ENCODE measurements at regions not wholly inside any gene's neighbourhood (a gene's known extent, or its start where the extent isn't known, plus 50 kb on each side); places are given as distances from the start of the nearest gene placed in this dataset.

DNA sequence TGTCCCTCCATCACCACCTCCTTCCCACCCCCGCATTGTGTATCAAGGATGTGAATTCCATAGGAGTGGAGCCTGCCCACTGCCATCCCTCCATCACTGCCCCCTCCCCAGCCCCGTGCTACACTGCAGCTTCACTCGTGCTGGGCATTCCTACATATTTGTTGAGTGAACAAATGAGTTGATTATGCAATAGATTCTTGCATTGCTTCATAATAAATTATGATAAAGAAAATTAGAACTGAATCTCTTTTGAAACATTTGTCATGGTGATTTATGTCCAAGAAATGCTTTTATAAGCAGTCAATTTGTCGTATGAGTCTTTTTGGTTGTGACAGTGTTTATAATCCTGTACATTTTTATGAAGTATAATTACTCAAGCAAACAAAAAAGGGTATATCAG, 83.2 kb downstream of the IRX1 start:
- Histone ChIP-seq H3K36me3 (ENCODE audit: control insufficient read depth in 3 of 3, insufficient read depth in 2 of 3, low read depth in 1 of 3, low read length in 3 of 3) (no peaks in the 10 kb centered on the region), H3K9me3 (ENCODE audit: control insufficient read depth in 2 of 2, insufficient read depth in 1 of 2, low read depth in 1 of 2, low read length in 1 of 2) (no peaks in the 10 kb centered on the region), H3K4me1 (ENCODE audit: control insufficient read depth in 3 of 3, insufficient read depth in 2 of 3, low read depth in 1 of 3, low read length in 2 of 3) (no peaks in the 10 kb centered on the region), H3K27me3 (ENCODE audit: control insufficient read depth in 3 of 3, insufficient read depth in 3 of 3, low read length in 3 of 3) (no peaks in the 10 kb centered on the region), H3K27ac (ENCODE audit: low read depth in 1 of 3, low read length in 2 of 3) (no peak overlapping the region), H3K4me3 (ENCODE audit: low read depth in 1 of 3, low read length in 3 of 3) (no peak overlapping the region)
- WGBS, 3 donors = 70 to 80% (median 78%) methylated on average over 4 of the region's 4 CpGs
- FAIRE-seq (no peak), DNase-seq (no peak)

DNA sequence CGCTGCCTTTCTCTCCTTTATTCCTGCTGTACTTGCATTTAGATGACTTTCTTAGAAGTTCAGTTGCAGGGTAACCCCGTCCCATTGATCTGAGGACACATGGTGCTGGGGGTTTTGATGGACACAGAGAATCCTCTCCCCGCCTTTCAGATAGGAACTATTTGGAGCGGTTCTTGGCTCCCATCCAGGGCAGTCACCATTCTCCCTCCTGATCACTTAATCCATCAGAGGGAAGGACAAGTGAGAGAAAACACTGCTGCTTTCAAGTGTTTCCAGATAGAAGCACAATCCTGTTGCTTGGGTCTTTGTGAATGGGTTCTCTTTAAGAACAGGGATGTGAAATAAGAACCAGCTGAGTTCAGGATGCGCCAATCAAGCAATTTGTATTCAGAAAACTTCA, 85.2 kb downstream of the IRX1 start:
- Histone ChIP-seq H3K36me3 (ENCODE audit: control insufficient read depth in 3 of 3, insufficient read depth in 2 of 3, low read depth in 1 of 3, low read length in 3 of 3) (no peaks in the 10 kb centered on the region), H3K27me3 (ENCODE audit: control insufficient read depth in 3 of 3, insufficient read depth in 3 of 3, low read length in 3 of 3) (no peaks in the 10 kb centered on the region), H3K27ac (ENCODE audit: low read depth in 1 of 3, low read length in 2 of 3) (no peak overlapping the region), H3K4me1 (ENCODE audit: control insufficient read depth in 3 of 3, insufficient read depth in 2 of 3, low read depth in 1 of 3, low read length in 2 of 3) (no peaks in the 10 kb centered on the region), H3K9me3 (ENCODE audit: control insufficient read depth in 2 of 2, insufficient read depth in 1 of 2, low read depth in 1 of 2, low read length in 1 of 2) (no peaks in the 10 kb centered on the region), H3K4me3 (ENCODE audit: low read depth in 1 of 3, low read length in 3 of 3) (no peak overlapping the region)
- DNase-seq (no peak), FAIRE-seq (no peak)
- WGBS, 3 donors = 78 to 80% (median 80%) methylated on average over 5 of the region's 5 CpGs

DNA sequence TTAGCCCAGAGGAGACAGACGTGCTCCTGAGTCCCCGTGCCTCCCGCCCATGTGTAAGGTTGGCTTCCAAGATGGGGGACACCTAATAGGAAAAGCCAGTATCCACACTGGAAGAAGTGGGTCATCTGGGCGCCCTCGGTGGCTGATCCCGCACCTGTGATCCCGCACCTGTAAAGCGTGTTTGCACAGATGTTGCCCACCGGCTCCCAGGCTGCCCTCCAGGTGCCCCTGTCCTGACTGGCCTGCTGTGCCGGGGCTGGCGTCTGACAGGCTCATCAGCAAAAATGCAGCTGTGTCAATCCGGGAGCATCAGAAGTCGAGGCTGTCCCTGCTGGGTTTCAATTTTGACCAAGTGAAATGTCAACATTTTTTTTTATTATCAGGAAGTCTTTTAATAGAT, 88.5 kb downstream of the IRX1 start:
- Histone ChIP-seq H3K27me3 (ENCODE audit: control insufficient read depth in 3 of 3, insufficient read depth in 3 of 3, low read length in 3 of 3) (no peaks in the 10 kb centered on the region), H3K9me3 (ENCODE audit: control insufficient read depth in 2 of 2, insufficient read depth in 1 of 2, low read depth in 1 of 2, low read length in 1 of 2) (no peaks in the 10 kb centered on the region), H3K4me1 (ENCODE audit: control insufficient read depth in 3 of 3, insufficient read depth in 2 of 3, low read depth in 1 of 3, low read length in 2 of 3) (no peaks in the 10 kb centered on the region), H3K36me3 (ENCODE audit: control insufficient read depth in 3 of 3, insufficient read depth in 2 of 3, low read depth in 1 of 3, low read length in 3 of 3) (no peaks in the 10 kb centered on the region), H3K27ac (ENCODE audit: low read depth in 1 of 3, low read length in 2 of 3) (no peak overlapping the region), H3K4me3 (ENCODE audit: low read depth in 1 of 3, low read length in 3 of 3) (no peak overlapping the region)
- WGBS, 3 donors = 81 to 86% (median 82%) methylated on average over 12 to 13 of the region's 13 CpGs
- FAIRE-seq = no peak
- DNase-seq = no peak

DNA sequence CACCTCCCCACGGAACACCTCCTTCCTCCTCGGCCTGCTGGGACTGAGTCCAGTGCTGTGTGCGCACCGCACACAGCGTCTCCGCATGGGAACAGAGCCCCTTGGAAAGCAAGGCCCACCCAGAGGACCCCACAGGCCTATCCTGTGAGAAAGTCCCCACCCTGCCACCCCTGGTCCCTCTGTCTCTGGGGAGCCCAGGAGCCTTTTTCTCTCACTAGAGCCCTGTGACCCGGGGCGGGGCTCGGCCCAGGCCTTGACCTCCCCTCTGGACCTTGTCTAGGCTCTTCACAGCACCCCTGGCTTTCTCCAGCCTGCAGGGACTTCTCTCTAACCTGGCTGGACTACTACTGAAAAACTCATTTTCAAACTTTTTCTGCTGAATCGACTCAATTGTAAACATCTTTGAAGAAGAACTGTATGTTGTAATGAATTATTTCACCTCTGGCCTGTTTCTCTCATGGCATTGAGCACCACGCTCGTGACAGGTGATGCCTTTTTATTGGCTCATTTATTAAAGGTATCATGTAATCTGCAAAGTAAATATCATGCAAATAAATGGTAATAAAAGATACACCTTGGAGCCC, 89.2 kb downstream of the IRX1 start:
- Histone ChIP-seq H3K4me3 (ENCODE audit: low read depth in 1 of 3, low read length in 3 of 3) (no peak overlapping the region), H3K4me1 (ENCODE audit: control insufficient read depth in 3 of 3, insufficient read depth in 2 of 3, low read depth in 1 of 3, low read length in 2 of 3) (no peaks in the 10 kb centered on the region), H3K9me3 (ENCODE audit: control insufficient read depth in 2 of 2, insufficient read depth in 1 of 2, low read depth in 1 of 2, low read length in 1 of 2) (no peaks in the 10 kb centered on the region), H3K27me3 (ENCODE audit: control insufficient read depth in 3 of 3, insufficient read depth in 3 of 3, low read length in 3 of 3) (no peaks in the 10 kb centered on the region), H3K36me3 (ENCODE audit: control insufficient read depth in 3 of 3, insufficient read depth in 2 of 3, low read depth in 1 of 3, low read length in 3 of 3) (no peaks in the 10 kb centered on the region), H3K27ac (ENCODE audit: low read depth in 1 of 3, low read length in 2 of 3) (no peak overlapping the region)
- no peak for DNase-seq
- no peak for FAIRE-seq
- WGBS, 3 donors = 77 to 85% (median 83%) methylated on average over 12 of the region's 12 CpGs

DNA sequence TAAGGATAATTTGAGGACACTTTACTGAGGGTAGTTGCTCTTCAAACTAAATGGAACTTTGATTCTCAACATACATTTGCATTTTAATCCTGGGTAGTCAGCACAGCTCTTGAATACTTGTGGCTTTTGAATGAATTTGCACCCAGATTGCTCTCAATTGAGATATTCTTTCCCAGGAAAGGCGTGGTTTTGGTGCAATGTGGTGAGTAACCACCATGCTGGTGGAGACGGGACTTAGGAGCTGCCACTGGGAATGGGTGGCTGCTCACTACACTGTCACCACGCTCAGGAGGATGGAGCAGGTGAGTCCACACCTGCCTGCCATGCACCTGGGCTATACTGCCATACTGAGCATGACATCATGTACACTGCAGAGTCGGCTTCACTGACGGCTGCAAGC, 99.2 kb downstream of the IRX1 start:
- FAIRE-seq = no peak
- no peak overlapping the region for H3K4me3 ChIP-seq (ENCODE audit: low read depth in 1 of 3, low read length in 3 of 3)
- 66 to 86% (median 69%) methylated on average over 5 of the region's 5 CpGs for WGBS, 3 donors
- H3K9me3 ChIP-seq (ENCODE audit: control insufficient read depth in 2 of 2, insufficient read depth in 1 of 2, low read depth in 1 of 2, low read length in 1 of 2) = no peaks in the 10 kb centered on the region
- H3K27me3 ChIP-seq (ENCODE audit: control insufficient read depth in 3 of 3, insufficient read depth in 3 of 3, low read length in 3 of 3) = no peaks in the 10 kb centered on the region
- no peaks in the 10 kb centered on the region for H3K4me1 ChIP-seq (ENCODE audit: control insufficient read depth in 3 of 3, insufficient read depth in 2 of 3, low read depth in 1 of 3, low read length in 2 of 3)
- H3K36me3 ChIP-seq (ENCODE audit: control insufficient read depth in 3 of 3, insufficient read depth in 2 of 3, low read depth in 1 of 3, low read length in 3 of 3) = no peaks in the 10 kb centered on the region
- no peak for DNase-seq
- H3K27ac ChIP-seq (ENCODE audit: low read depth in 1 of 3, low read length in 2 of 3) = no peak overlapping the region

DNA sequence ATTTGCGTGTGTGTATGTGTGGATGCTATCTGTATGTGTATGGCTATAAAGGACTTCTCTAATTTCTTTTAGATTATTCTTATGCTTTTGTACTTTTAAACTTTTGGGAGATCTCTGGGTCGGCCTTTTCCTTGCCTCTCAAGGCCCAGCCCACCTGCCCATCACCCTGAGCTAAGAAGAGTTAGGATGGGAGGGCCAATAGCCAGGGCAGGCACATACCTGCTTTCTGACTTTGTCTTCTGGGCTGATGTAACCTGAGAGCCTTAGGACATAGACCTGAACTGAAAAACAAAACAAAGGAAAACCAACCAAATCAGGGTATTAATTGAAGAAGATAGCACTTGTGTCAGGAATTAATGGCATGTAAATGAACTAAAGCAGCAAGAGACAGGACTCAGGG, 100.2 kb downstream of the IRX1 start:
- Histone ChIP-seq H3K27me3 (ENCODE audit: control insufficient read depth in 3 of 3, insufficient read depth in 3 of 3, low read length in 3 of 3) (no peaks in the 10 kb centered on the region), H3K4me3 (ENCODE audit: low read depth in 1 of 3, low read length in 3 of 3) (no peak overlapping the region), H3K36me3 (ENCODE audit: control insufficient read depth in 3 of 3, insufficient read depth in 2 of 3, low read depth in 1 of 3, low read length in 3 of 3) (no peaks in the 10 kb centered on the region), H3K9me3 (ENCODE audit: control insufficient read depth in 2 of 2, insufficient read depth in 1 of 2, low read depth in 1 of 2, low read length in 1 of 2) (no peaks in the 10 kb centered on the region), H3K4me1 (ENCODE audit: control insufficient read depth in 3 of 3, insufficient read depth in 2 of 3, low read depth in 1 of 3, low read length in 2 of 3) (no peaks in the 10 kb centered on the region), H3K27ac (ENCODE audit: low read depth in 1 of 3, low read length in 2 of 3) (no peak overlapping the region)
- DNase-seq (no peak), FAIRE-seq (no peak)
- WGBS, 3 donors = 71 to 82% (median 79%) methylated on average over 2 of the region's 2 CpGs

DNA sequence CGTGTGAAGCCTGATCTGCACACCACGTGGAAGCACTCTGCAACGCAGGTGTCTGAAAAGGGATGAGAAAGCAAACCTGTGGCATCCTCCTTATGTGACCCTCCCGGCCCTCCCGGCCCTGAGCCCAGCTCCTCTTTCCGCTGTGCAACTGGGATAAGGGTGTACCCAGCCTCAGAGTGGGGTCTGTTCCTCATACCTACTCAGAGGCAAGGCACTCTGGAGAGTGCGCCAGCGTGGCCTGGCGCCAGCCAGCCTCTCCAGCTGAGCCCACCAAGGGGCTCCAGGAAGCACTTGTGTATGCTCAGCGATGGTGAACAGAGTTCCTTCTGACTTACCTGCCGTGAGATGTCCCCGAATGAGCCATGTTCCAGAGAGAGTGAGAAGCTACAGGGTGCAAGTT, 102.8 kb downstream of the IRX1 start:
- H3K36me3 ChIP-seq (ENCODE audit: control insufficient read depth in 3 of 3, insufficient read depth in 2 of 3, low read depth in 1 of 3, low read length in 3 of 3) = no peaks in the 10 kb centered on the region
- H3K4me3 ChIP-seq (ENCODE audit: low read depth in 1 of 3, low read length in 3 of 3) = no peak overlapping the region
- H3K4me1 ChIP-seq (ENCODE audit: control insufficient read depth in 3 of 3, insufficient read depth in 2 of 3, low read depth in 1 of 3, low read length in 2 of 3) = no peaks in the 10 kb centered on the region
- DNase-seq (no peak), FAIRE-seq (no peak)
- WGBS, 3 donors = 81 to 85% (median 83%) methylated on average over 12 of the region's 12 CpGs
- no peak overlapping the region for H3K27ac ChIP-seq (ENCODE audit: low read depth in 1 of 3, low read length in 2 of 3)
- H3K9me3 ChIP-seq (ENCODE audit: control insufficient read depth in 2 of 2, insufficient read depth in 1 of 2, low read depth in 1 of 2, low read length in 1 of 2) = no peaks in the 10 kb centered on the region
- H3K27me3 ChIP-seq (ENCODE audit: control insufficient read depth in 3 of 3, insufficient read depth in 3 of 3, low read length in 3 of 3) = no peaks in the 10 kb centered on the region

DNA sequence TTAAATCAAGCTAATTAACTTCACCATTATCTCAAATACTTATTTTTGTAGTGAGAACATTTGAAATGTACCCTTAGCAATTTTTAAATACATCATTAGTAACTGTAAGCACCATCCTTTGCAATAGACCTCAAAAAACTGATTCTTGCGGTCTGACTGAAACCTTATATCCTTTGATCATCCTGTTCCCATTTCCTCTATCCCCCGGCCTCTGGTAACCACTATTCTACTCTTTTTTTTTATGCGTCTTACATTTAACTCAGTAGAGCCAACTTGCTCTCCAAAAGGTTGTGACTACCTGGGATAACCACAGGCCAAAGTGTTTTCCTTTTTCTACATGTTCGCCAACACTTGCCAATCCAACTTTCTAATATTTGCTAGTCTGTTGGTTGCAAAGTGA, 106.1 kb downstream of the IRX1 start:
- DNase-seq (no peak), FAIRE-seq (no peak)
- WGBS, 3 donors = 69 to 83% (median 72%) methylated on average over 4 of the region's 4 CpGs
- no peaks in the 10 kb centered on the region for H3K4me1 ChIP-seq (ENCODE audit: control insufficient read depth in 3 of 3, insufficient read depth in 2 of 3, low read depth in 1 of 3, low read length in 2 of 3)
- no peaks in the 10 kb centered on the region for H3K36me3 ChIP-seq (ENCODE audit: control insufficient read depth in 3 of 3, insufficient read depth in 2 of 3, low read depth in 1 of 3, low read length in 3 of 3)
- no peaks in the 10 kb centered on the region for H3K9me3 ChIP-seq (ENCODE audit: control insufficient read depth in 2 of 2, insufficient read depth in 1 of 2, low read depth in 1 of 2, low read length in 1 of 2)
- no peak overlapping the region for H3K27ac ChIP-seq (ENCODE audit: low read depth in 1 of 3, low read length in 2 of 3)
- H3K27me3 ChIP-seq (ENCODE audit: control insufficient read depth in 3 of 3, insufficient read depth in 3 of 3, low read length in 3 of 3) = no peaks in the 10 kb centered on the region
- H3K4me3 ChIP-seq (ENCODE audit: low read depth in 1 of 3, low read length in 3 of 3) = no peak overlapping the region

DNA sequence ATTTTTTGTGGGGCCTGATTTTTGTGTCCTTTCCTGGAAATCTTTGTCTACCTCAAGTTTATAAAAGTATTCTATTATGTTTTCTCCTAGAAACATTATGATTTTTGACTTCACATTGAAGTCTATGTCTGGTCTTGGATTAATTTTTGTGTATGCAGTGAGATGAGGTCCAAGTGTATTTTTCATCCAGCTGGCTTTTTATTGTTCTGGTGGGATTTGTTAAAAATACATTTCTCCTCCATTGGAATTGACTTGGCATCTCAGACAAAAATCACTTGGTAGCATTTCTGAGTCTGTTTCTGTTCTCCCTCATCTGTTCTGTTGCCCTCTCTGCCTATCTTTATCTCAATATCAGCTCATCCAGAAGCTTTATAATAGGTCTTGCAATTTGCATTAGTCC, 109.0 kb downstream of the IRX1 start:
- H3K36me3 ChIP-seq (ENCODE audit: control insufficient read depth in 3 of 3, insufficient read depth in 2 of 3, low read depth in 1 of 3, low read length in 3 of 3) = no peaks in the 10 kb centered on the region
- H3K4me1 ChIP-seq (ENCODE audit: control insufficient read depth in 3 of 3, insufficient read depth in 2 of 3, low read depth in 1 of 3, low read length in 2 of 3) = no peaks in the 10 kb centered on the region
- FAIRE-seq (no peak), DNase-seq (no peak)
- no peak overlapping the region for H3K4me3 ChIP-seq (ENCODE audit: low read depth in 1 of 3, low read length in 3 of 3)
- no peaks in the 10 kb centered on the region for H3K27me3 ChIP-seq (ENCODE audit: control insufficient read depth in 3 of 3, insufficient read depth in 3 of 3, low read length in 3 of 3)
- no peaks in the 10 kb centered on the region for H3K9me3 ChIP-seq (ENCODE audit: control insufficient read depth in 2 of 2, insufficient read depth in 1 of 2, low read depth in 1 of 2, low read length in 1 of 2)
- no peak overlapping the region for H3K27ac ChIP-seq (ENCODE audit: low read depth in 1 of 3, low read length in 2 of 3)

Measured in small intestine (tissue), 7 donors.